ENCODE measurements at regions not wholly inside any gene's neighbourhood (a gene's known extent, or its start where the extent isn't known, plus 50 kb on each side); places are given as distances from the start of the nearest gene placed in this dataset.

DNA sequence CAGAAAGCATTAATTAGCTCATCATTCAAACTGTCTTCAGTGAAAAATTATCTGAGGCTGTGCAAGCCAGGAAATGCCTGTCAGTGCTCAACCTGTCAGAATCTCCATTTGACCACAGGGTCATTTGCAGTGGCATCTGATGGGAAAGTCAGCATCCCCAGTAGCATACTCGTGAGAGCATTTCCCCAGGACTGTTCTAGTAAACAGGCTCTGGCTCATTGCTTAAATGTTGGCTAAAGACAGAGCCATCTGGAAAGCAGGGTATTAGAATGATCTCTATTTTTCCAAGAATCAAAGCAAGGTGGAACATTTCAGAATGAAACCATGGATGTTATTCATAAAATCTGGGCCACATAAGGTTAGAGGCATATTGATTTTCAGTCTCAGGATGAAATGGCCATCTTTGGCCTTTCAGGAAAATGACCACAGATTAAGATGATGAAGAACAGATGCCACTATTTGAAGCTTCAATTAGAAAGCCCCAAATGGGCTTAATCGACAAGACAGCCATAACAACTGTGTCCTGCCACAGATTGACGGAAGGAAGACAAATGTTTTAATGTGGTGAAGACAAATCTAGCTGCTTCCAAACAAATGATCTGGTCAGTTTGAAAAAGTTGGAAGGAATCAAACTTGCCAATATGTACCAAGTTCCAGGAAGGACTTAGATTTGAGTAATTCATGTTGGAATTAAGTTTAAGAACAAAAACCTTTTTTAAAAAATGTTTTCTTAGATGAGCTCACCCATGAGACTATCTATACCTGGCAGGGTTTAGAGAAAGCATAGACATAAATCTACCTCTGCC, 94.0 kb upstream of the FAR2 start:
- Histone ChIP-seq H3K4me2 (ENCODE audit: insufficient read depth, low read length) (no peak overlapping the region), H3K27ac (ENCODE audit: low read length) (no peak overlapping the region), H3K4me3 (ENCODE audit: low read depth in 1 of 2, low read length in 2 of 2) (no peak overlapping the region), H3K36me3 (ENCODE audit: insufficient read depth, low read length) (no peaks in the 10 kb centered on the region), H3K9me3 (ENCODE audit: insufficient read depth, low read length, severe bottlenecking) (no peaks in the 10 kb centered on the region), H3K27me3 (ENCODE audit: insufficient read depth, low read length, poor library complexity) (no peaks in the 10 kb centered on the region), H3K79me2 (ENCODE audit: insufficient read depth, low read length) (no peaks in the 10 kb centered on the region), H3K9ac (ENCODE audit: low read depth, low read length) (no peak overlapping the region), H3K4me1 (ENCODE audit: insufficient read depth, low read length) (no peaks in the 10 kb centered on the region), H2AFZ (ENCODE audit: low read depth, low read length) (no peak overlapping the region), H4K20me1 (ENCODE audit: insufficient read depth, low read length) (no peaks in the 10 kb centered on the region)
- ATAC-seq (ENCODE audit: insufficient read depth, low read depth) (no peak), DNase-seq (no peak)
- TF ChIP-seq EZH2 (IDR thresholded peaks at IDR 0.05; ENCODE audit: borderline replicate concordance, low read depth, low read length, severe bottlenecking): no peak
- TF ChIP-seq, protein P1, sequence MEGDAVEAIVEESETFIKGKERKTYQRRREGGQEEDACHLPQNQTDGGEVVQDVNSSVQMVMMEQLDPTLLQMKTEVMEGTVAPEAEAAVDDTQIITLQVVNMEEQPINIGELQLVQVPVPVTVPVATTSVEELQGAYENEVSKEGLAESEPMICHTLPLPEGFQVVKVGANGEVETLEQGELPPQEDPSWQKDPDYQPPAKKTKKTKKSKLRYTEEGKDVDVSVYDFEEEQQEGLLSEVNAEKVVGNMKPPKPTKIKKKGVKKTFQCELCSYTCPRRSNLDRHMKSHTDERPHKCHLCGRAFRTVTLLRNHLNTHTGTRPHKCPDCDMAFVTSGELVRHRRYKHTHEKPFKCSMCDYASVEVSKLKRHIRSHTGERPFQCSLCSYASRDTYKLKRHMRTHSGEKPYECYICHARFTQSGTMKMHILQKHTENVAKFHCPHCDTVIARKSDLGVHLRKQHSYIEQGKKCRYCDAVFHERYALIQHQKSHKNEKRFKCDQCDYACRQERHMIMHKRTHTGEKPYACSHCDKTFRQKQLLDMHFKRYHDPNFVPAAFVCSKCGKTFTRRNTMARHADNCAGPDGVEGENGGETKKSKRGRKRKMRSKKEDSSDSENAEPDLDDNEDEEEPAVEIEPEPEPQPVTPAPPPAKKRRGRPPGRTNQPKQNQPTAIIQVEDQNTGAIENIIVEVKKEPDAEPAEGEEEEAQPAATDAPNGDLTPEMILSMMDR (IDR thresholded peaks at IDR 0.05; ENCODE audit: borderline replicate concordance, extremely low read depth, low read length, poor library complexity, severe bottlenecking): no peak

DNA sequence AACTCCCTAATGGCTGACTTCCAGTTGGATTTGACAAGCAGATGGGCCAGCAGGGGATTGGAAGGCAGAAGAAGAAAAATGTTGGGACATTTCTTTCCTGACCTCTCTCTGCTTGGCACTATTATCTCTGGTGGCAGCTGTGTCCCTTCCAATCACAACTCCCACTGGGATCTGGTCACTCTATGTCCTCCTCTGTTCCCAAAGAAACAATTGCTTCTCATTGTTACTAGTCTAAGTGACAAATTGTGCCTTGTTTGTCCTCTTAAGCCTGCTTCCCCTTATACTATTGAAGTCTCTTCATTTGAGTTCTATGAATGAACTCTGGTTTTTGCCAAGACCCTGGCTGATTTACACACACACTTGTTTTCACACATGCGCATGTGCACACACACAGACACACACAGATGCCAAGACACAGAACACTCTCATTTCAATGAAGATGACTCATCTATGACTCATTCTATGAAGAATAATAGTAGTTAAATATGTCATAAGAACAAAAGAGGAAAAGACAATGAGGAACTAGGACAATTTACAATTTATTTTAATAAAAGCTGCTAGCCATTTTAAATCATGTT, 83.0 kb upstream of the FAR2 start:
- Histone ChIP-seq H3K27me3 (ENCODE audit: insufficient read depth, low read length, poor library complexity) (peaks cover 3% of the 10 kb centered on the region), H3K9ac (ENCODE audit: low read depth, low read length) (no peak overlapping the region), H3K4me3 (ENCODE audit: low read depth in 1 of 2, low read length in 2 of 2) (no peak overlapping the region), H2AFZ (ENCODE audit: low read depth, low read length) (no peak overlapping the region), H3K4me2 (ENCODE audit: insufficient read depth, low read length) (no peak overlapping the region), H4K20me1 (ENCODE audit: insufficient read depth, low read length) (no peaks in the 10 kb centered on the region), H3K9me3 (ENCODE audit: insufficient read depth, low read length, severe bottlenecking) (no peaks in the 10 kb centered on the region), H3K36me3 (ENCODE audit: insufficient read depth, low read length) (no peaks in the 10 kb centered on the region), H3K27ac (ENCODE audit: low read length) (no peak overlapping the region), H3K79me2 (ENCODE audit: insufficient read depth, low read length) (no peaks in the 10 kb centered on the region), H3K4me1 (ENCODE audit: insufficient read depth, low read length) (no peaks in the 10 kb centered on the region)
- DNase-seq (no peak), ATAC-seq (ENCODE audit: insufficient read depth, low read depth) (no peak)
- TF ChIP-seq EZH2 (IDR thresholded peaks at IDR 0.05; ENCODE audit: borderline replicate concordance, low read depth, low read length, severe bottlenecking): no peak
- TF ChIP-seq, protein P1 (IDR thresholded peaks at IDR 0.05; ENCODE audit: borderline replicate concordance, extremely low read depth, low read length, poor library complexity, severe bottlenecking): no peak

DNA sequence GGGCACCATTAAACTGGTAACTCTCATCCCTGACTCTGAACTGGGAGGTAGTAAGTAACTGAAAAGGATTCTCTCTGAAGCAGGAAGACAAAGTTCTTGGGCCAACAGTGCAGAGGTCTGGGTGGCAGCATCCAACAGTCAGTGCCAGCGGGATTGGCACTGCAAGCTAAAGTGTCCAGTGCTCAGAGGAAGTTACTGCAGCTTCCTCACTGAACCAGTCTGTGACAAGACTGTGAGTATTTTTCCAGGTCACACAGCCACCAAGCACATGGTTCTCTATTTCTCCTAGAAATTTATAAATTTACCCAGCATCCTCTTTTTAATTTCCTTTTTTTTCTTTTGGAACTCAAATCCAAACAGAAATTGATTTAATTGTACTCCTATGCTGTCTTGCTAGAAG, 81.6 kb upstream of the FAR2 start:
- H3K9me3 ChIP-seq (ENCODE audit: insufficient read depth, low read length, severe bottlenecking): no peaks in the 10 kb centered on the region
- no peaks in the 10 kb centered on the region for H3K4me1 ChIP-seq (ENCODE audit: insufficient read depth, low read length)
- no peaks in the 10 kb centered on the region for H3K79me2 ChIP-seq (ENCODE audit: insufficient read depth, low read length)
- no peak for ATAC-seq (ENCODE audit: insufficient read depth, low read depth)
- no peak overlapping the region for H3K9ac ChIP-seq (ENCODE audit: low read depth, low read length)
- H4K20me1 ChIP-seq (ENCODE audit: insufficient read depth, low read length): no peaks in the 10 kb centered on the region
- peaks cover 5% of the 10 kb centered on the region for H3K27me3 ChIP-seq (ENCODE audit: insufficient read depth, low read length, poor library complexity)
- no peak overlapping the region for H2AFZ ChIP-seq (ENCODE audit: low read depth, low read length)
- H3K4me2 ChIP-seq (ENCODE audit: insufficient read depth, low read length): no peak overlapping the region
- no peak overlapping the region for H3K4me3 ChIP-seq (ENCODE audit: low read depth in 1 of 2, low read length in 2 of 2)
- H3K27ac ChIP-seq (ENCODE audit: low read length): no peak overlapping the region
- no peaks in the 10 kb centered on the region for H3K36me3 ChIP-seq (ENCODE audit: insufficient read depth, low read length)
- no peak for DNase-seq
- TF ChIP-seq, protein P1 (IDR thresholded peaks at IDR 0.05; ENCODE audit: borderline replicate concordance, extremely low read depth, low read length, poor library complexity, severe bottlenecking): no peak
- TF ChIP-seq EZH2 (IDR thresholded peaks at IDR 0.05; ENCODE audit: borderline replicate concordance, low read depth, low read length, severe bottlenecking): no peak
